NCI-H2081 treated with DMSO at 0.1 percent for 48 hours (cell line): ENCODE measurements at regions not wholly inside any gene's neighbourhood (a gene's known extent, or its start where the extent isn't known, plus 50 kb on each side); places are given as distances from the start of the nearest gene placed in this dataset.
"Not testable (repeated sequence)": the region's sequence is repeated elsewhere in the genome, so short reads cannot be mapped to it uniquely, and the experiment has no call there.

ENCODE experiments used
- DNase-seq: peaks from one replicate; lab custom pipeline; 2025; lab: John Stamatoyannopoulos, UW

DNA sequence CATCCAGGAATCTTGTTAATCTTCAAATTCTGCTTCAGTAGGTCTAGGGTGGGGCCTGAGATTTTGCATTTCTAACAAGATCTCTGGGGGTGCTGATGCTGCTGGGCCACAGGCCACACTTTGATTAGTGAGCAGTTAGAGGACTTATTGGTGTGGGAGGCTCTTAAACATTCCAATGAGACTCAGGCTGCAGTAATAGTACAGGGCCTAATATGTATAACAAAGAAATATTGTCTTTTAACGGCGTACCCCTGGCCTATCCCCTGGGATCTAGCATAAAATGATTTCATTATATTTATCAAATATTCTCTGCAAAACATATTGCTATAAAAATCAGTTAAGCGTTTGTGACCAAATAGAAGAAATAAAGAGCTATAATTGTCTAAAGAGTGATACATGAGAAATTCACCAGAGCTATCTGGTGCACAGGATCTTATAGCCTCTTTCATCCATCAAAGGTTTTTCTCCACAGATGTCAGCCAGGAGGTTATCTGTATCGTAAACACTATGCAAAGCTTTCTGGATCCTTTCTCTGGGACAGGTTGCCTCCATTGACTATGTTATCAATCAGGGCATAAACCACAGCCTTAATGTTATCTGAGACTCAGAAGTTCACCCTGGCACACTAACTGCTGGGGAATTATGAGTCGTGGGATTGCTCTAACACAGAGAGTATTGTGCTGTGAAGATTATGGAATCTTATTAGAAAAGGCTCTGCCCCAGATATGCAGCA lies 488.5 kb upstream of the MAP3K7 start:
- DNase-seq: no peak

DNA sequence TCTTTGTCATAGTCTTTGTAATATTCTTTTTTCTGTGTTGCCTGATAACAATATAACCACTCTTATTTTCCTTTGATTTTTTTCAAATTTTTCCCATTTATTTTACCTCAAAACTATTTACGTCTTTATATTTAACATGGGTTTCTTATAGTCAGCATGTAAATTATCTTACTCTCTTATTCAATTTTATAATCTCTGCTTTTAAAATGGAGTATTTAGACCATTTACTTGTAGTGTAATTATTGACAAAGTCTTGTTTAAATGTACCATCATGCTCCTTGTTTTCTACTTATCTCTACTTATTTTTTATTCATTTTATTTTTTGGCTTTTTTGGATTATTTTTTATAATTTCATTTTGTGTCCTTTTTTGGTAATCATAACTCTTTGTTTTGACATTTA lies 476.5 kb upstream of the MAP3K7 start:
- no peak for DNase-seq

DNA sequence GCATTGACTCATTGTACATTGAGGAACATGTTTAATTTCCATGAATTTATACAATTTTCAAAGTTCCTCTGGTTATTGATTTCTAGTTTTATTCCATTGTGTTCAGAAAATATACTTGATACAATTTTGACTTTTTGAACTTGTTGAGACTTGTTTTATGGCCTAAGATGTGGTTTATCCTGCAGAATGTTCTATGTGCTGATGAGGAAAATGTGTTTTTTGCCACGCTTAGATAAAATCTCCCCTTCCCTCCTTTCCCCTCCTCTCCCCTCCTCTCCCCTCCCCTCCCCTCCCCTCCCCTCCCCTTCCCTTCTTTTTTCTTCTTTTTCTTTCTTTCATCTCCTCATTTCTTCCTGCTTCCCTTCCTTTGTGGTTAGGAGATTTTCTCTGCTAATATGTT lies 470.8 kb upstream of the MAP3K7 start:
- DNase-seq: no peak

DNA sequence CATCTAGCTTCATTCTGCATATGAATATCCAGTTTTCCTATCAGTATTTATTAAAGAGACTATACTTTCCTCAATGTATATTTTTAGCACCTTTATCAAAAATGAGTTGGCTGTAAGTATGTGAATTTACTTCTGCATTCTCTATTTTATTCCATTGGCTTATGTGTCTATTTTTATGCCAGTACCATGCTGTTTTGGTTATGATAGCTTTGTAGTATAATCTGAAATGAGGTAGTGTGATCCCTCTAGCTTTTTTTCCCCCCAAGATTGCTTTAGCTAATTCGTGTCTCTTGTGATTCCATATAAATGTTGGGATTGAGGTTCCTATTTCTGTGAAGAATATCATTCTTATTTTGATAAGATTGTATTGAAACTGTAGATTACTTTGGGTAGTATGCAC lies 469.1 kb upstream of the MAP3K7 start:
- no peak for DNase-seq

DNA sequence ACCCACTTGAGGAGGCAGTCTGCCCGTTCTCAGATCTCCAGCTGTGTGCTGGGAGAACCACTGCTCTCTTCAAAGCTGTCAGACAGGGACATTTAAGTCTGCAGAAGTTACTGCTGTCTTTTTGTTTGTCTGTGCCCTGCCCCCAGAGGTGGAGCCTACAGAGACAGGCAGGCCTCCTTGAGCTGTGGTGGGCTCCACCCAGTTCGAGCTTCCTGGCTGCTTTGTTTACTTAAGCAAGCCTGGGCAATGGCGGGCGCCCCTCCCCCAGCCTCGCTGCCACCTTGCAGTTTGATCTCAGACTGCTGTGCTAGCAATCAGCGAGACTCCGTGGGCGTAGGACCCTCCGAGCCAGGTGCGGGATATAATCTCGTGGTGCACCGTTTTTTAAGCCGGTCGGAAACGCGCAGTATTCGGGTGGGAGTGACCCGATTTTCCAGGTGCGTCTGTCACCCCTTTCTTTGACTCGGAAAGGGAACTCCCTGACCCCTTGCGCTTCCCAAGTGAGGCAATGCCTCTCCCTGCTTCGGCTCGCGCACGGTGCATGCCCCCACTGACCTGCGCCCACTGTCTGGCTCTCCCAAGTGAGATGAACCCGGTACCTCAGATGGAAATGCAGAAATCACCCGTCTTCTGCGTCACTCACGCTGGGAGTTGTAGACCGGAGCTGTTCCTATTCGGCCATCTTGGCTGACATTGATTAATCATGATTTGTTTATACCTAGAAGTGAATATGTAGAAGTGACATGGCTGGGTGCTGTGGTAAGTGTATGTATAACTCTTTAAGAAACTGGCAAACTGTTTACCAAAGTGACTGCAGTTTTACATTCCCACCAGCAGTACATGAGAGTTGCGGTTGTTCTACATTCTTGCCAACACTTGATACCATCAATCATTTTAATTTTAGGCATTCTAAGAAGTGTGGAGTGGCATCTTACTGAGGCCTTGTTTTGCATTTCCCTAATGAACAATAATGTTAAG lies 465.9 kb upstream of the MAP3K7 start:
- not testable (repeated sequence) for DNase-seq

DNA sequence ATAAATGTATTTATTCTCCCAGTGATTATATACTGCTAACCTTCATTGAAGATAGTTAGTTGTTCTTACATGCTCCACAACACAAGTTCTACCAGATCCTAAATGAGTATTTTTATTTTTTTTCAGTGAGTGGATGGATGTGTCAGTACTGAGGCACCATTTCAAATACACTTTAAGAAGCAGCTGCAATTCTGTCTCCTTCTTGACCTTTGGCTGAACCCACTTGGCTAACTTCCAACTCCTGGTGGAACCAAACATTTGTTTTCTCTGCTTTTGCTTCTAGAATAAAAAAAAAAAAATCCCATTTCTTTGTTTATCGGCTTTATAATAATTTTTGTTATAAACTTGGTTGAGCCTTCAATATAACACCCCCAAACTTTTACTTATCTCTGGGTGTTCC lies 458.3 kb upstream of the MAP3K7 start:
- no peak for DNase-seq

DNA sequence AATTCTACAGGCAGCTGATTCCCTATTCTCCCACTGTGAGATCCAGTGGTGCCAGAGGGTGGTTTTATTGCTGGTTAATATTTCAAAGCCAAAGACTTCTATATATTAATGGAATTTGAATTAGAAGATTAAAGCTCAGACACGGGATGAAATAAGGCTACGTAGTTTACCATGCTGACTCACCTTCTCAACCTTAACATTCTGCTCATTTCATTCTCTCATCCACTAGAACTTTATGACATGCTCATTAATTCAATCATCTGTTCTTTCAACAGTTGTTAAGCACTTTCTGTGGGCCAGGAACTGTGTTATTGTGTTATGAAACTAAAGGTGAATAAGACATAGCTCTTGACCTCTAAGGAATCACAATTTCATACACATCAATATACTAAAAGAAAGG lies 456.9 kb upstream of the MAP3K7 start:
- DNase-seq: no peak

DNA sequence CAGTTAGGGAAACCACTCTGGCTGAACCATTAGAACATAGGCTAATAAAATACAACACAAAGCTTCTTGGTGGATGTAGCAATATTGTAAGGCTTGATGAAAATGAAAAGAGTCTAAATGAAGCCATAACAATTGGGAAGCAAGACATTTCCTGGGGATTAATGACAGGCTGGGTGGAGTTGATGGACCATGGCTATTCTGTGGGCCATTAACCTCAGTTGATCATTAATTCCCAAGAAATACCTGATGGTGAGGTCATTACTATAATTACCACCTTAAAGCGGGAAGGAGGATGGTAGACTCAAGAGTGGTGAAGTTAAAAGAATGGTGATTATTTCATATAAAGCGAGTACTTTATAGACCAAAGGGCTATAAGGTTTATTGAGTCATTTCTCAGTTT lies 455.8 kb upstream of the MAP3K7 start:
- DNase-seq: no peak

DNA sequence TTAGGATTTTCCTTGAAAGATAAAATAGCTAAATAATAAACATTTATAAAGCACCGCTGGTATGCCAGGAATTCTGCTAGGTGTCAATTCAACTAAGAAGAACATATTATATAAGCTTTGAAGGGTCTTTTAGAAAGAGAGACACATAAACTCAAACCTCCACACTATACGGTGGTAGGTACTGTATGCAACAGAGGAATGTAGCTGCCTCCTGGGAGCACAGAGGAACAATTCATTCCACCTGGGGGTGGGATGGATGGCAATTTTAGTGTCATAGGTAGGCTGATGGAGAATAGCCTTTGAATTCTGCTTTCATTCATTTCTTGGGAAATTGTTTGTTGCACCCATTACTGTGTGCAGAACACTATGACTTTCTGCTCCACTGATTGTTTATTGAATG lies 447.1 kb upstream of the MAP3K7 start:
- no peak for DNase-seq

DNA sequence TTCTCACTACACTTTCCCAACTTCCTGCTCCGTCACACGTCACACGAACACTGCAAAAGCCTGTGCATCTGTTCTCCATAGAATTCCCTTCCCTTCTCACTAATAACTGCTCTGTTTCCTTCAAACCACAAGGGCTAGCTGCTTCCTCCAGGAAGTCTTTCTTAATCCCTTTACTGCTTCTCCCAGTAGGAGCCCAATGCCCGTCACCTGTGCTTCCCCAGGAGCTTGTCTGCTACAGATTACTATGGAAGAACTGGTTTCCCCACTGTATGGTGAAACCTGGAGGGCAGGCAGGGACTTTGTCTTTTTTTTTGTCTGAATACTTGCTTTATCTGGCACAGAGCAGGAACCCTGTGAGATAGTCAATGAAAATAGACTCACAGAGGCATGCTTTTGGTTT lies 444.7 kb upstream of the MAP3K7 start:
- no peak for DNase-seq

DNA sequence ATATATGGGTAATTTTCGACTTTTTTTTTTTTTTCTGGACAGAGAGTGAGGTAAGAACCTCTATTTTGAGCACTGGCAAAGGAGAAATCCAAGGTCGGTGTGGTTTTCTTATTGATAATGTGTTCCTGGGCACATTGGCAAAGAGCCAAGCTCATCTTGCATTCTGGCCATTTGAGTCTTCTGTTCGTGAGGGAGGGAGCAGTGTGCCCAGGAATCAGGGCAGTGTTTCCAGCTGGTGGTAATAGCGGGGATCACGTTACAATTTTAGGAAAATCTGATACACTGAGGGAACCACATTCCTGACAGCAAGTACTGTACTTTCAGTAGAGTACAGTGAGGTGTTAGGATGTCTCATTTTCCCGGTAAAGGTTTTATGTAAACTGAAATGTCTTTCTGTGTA lies 442.3 kb upstream of the MAP3K7 start:
- DNase-seq: no peak

DNA sequence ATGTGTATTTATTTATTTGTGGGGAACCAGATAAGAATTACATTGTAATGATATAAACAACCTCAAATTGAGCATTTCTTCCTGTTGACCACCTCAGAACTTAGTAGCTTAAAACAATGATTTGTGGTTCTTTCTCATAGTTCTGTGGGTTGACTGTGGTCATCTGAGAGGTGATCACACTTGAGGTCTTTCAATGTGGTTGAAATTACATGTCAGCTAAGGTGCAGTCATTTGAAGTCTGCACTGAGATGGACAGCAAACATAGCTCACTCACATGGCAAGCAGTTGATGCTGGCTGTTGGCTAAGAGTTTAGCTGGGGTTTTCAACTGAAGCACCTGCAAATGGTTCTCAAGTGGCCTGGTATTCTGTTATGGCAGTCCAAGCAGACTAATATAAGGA lies 436.7 kb upstream of the MAP3K7 start:
- no peak for DNase-seq

DNA sequence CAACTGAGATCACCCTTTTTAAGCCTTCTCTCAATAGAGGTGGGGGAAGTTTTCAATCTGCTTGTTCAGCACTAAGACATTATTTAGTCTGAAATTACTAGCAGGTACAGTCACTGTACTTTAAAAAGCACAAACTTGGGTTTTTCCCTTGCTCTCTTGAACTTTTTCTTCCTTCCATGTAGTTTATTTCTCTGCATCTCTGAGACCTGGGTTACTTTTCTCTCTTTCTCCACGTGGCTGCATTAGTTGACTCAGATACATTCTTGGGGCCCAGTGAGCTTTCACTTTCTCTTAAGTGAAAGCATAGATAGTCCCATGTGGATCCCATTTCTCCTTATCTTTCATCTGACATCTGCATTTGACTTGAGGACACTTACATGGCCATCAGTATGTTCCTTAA lies 433.9 kb upstream of the MAP3K7 start:
- DNase-seq: no peak

DNA sequence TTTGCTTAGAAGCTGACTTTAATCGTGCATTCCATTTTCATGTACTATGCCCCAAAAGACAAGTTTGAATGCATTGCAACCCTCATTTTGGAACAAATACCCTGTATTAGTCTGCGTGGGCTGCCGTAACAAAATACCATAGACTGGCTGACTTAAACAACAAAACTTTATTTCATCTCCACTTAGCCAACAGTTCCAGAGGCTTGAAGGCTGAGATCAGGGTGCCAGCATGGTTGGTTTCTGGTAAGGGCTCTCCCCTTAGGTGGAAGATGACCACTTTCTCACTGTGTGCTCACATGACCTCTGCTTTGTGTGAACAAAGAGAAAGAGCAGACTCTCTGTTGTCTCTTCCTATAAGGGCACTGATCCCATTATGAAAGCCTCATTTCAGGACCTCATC lies 431.7 kb upstream of the MAP3K7 start:
- no peak for DNase-seq

DNA sequence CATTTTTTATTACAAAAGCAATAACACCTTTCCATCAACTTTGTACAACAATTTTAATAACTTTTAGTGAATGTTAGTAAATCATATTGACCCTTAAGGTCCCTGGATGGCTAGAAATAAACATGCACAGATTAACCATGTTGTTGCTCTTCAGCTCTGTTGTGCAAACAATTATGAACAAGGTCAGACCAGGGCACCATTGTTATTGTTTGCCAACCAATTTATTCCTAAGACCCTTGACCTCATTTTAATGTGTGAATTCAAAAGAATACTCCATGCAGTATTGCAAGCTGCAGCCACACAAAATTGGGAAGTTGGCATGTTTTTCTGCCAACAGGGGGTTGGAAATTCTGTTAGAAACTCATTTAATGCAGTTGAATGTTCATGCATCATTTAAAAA lies 426.6 kb upstream of the MAP3K7 start:
- DNase-seq: no peak

DNA sequence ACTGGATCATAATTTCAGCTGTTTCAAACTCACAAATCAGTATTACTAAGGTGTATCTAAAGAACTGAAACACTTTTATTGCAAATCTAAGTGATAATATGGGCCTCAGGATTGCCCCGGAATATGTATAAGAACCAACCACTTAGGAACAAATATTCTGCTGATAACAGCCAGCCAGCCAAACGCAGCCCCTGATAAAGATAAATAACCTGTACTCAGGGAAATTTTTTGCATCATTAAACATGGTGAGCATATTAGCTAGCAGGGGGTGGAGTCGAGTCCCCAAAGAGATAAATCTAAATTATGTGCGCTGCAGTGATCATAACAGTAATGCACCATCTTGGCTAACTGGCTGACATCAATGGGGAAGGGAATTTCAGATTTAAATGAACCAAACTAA lies 410.2 kb upstream of the MAP3K7 start:
- DNase-seq: no peak

DNA sequence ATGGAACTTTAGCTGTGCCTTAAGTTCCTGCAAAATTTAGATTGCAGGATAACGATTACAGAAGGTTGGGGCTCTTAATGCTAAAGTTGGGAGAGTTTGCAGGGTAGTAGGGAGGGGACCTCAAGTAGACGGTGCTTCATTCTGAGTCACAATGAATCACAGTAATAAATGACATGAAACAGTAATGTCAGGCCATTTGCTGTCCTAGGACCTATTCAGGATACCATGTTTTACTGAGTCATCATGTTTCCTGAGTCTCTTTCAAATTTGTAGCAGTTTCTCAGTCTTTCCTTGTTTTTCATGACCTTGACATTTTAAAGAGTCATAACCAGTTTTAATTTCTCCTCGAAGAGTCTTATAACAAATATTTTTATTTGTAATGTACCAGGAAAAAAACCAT lies 406.9 kb upstream of the MAP3K7 start:
- DNase-seq: no peak

DNA sequence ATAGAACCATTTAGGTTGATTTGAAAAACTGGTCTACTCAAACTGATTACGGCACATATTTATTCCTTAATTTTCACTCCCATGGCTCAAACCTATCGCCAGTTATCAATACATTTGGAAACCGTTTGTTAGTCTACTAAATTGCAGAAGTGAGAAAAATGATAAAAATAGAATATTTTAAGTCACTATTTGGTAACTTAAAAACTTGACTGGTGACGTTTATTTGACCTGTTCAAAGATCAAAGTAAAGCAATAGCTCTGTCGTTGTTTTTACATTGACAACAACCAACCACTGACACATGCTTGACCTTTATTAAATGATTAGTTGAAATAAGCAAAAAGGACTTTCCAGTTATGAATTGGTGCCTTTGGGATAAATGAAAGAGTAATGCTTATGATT lies 402.9 kb upstream of the MAP3K7 start:
- DNase-seq: no peak

DNA sequence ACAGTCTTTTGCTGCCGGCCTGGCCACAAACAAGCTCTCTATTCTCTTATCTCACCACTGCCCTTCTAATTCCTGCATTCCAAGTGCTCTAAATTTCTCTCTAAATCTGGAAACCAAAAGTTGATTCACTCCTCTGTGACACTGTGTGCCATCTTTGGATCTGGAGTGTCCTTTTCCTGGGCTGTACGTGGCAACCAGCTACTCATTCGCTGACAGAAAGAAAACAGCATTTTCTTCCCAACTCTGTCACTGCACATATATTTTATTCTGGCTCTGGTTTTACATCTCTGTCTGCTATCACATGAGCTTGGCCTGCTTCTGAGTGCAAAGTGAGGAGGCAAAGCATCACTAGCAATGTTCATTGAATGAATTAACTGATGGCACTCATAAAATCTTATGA lies 397.2 kb upstream of the MAP3K7 start:
- no peak for DNase-seq

DNA sequence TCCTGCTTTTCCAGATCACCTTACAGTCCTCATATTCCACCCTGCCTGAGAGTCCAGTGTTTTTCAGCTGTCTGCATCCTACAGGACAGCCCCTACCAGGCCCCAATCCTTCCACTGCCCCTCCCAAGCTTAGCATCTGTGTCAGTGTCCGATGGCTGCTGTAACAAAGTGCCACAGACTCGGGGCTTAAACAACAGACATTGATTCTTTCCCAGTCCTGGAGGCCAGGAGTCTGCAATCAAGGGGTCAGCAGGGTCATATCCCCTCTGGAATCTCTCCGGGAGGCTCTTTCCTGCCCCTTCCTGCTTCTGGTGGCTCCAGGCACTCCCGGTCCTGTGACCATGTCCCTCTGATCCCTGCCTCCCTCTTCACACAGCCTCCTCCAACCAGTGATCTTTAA lies 396.6 kb upstream of the MAP3K7 start:
- DNase-seq: no peak

DNA sequence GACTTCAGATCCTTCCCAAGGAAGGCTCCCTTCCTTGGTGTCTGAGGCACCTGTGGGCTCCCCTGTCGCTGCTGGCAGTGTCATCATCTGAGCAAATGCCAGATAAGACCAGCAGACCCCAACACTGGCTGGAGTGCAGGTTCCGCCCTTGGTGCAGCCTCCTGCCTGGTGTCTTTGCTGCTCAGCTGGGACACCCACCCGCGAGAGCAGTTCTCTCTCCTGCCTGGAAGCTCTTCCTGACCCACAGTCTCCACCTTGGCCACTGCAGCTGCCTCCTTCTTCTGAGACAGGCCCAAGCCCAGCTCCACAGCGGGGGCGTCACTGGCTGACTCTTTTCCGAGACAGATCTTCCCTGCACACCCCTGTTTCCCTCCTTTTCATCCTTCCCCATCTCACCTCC lies 395.7 kb upstream of the MAP3K7 start:
- DNase-seq: no peak

DNA sequence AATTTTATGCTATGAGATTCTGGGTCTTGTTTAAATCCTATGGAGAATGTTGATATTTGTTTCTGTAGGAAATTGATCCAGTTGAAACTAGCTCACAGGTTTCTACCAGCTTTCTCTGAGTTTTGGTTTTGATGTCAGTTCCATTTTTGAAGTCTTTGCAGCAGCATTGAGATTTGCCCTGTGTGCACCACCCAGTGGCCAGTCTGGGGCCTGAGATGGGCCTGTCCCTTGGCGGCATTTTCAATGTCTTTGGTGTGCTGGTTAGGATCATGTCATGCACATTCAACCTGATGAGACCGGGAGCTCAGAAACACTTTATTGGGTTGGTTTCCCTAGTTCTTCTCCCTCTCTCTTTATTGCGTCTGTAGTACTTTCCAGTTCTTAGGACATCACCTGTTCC lies 395.2 kb upstream of the MAP3K7 start:
- no peak for DNase-seq

DNA sequence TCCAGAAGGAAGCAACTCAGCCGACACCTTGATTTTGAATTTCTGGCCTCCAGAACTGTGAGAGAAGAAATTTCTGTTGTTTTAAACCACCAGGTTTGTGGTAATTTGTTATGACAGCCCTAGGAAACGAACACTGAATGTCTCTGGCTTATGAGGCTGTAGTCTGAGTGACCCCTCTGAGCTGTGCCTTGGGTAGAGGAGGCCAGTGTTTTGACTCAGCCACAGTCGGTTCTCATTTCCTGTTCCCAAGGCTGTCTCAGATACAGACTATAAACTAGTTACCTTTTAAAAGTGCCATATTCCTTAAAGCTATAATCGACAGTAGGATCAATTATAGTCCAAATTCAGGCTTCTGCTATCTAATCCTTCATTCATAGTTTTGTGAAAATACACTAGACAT lies 391.2 kb upstream of the MAP3K7 start:
- DNase-seq: no peak

DNA sequence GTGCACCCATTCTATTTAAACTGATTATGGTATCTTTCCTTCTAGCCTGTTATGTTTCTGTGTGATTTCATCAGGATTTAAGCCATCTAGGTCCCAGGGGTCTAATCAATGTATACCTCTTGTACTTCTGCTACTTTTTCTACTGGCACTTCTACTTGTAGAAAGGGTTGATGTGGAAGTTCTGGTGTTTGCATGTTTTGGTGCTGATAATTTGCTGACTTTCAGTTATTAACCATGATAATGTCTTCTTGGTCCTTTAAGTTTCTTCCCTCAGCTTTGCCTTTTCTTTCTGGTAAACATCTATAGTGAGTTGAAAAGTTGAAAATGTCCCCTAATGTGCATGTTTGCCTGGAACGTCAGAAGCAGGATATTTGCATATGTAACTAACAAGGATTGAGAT lies 390.6 kb upstream of the MAP3K7 start:
- no peak for DNase-seq
